ENCODE measurements at regions not wholly inside any gene's neighbourhood (a gene's known extent, or its start where the extent isn't known, plus 50 kb on each side); places are given as distances from the start of the nearest gene placed in this dataset.

GRCh38 chr6:74581681-74582080 is 624.2 kb downstream of the COL12A1 start:
- peaks cover 2% of the 10 kb centered on the region for H3K79me1 ChIP-seq (ENCODE audit: low read length)
- H3K23ac ChIP-seq (ENCODE audit: low read length), result no peak overlapping the region
- peaks cover 0 to 4% of the 10 kb centered on the region in 2 experiments for H3K4me1 ChIP-seq (ENCODE audit: control insufficient read depth in 1 of 2, insufficient read depth in 2 of 2, low read length in 2 of 2)
- no peak overlapping the region for H4K12ac ChIP-seq (ENCODE audit: low read depth, low read length)
- no peak overlapping the region for H3K4ac ChIP-seq (ENCODE audit: low read depth, low read length)
- no peak overlapping the region for H3K4me2 ChIP-seq (ENCODE audit: low read length)
- WGBS (ENCODE audit: extremely low coverage, insufficient coverage, insufficient read length), result no CpG with 5 or more reads among the region's 6 CpGs
- no peaks in the 10 kb centered on the region for H3K36me3 ChIP-seq (ENCODE audit: control insufficient read depth in 1 of 2, insufficient read depth in 2 of 2, low read length in 2 of 2)
- no peaks in the 10 kb centered on the region for H3K79me2 ChIP-seq (ENCODE audit: control insufficient read depth, insufficient read depth, low read length, poor library complexity)
- no peak overlapping the region for H4K8ac ChIP-seq (ENCODE audit: low read depth, low read length)
- H4K91ac ChIP-seq (ENCODE audit: low read depth, low read length), result peak overlapping the region; percentile 34
- no peak overlapping the region for H3K9ac ChIP-seq (ENCODE audit: low read length)
- H2BK12ac ChIP-seq (ENCODE audit: low read length), result peak overlapping the region; percentile 76
- DNase-seq, result no peak
- no peak overlapping the region for H3K14ac ChIP-seq (ENCODE audit: low read length)
- H3K9me3 ChIP-seq (ENCODE audit: insufficient read depth, low read depth, low read length), result no peaks in the 10 kb centered on the region
- no peak overlapping the region for H2AFZ ChIP-seq (ENCODE audit: insufficient read depth, low read length, poor library complexity)
- no peak overlapping the region for H3K18ac ChIP-seq (ENCODE audit: low read length)
- H3K27ac ChIP-seq (ENCODE audit: low read depth, low read length), result no peak overlapping the region
- peak overlapping the region; percentile 30 for H2BK120ac ChIP-seq (ENCODE audit: insufficient read depth, low read length, poor library complexity)
- no peaks in the 10 kb centered on the region for H3K27me3 ChIP-seq (ENCODE audit: insufficient read depth, low read length)
- H2BK5ac ChIP-seq (ENCODE audit: low read depth, low read length, poor library complexity), result no peak overlapping the region
- no peak overlapping the region for H3K4me3 ChIP-seq (ENCODE audit: low read depth, low read length)
- H2AK5ac ChIP-seq (ENCODE audit: low read length), result no peak overlapping the region

DNA sequence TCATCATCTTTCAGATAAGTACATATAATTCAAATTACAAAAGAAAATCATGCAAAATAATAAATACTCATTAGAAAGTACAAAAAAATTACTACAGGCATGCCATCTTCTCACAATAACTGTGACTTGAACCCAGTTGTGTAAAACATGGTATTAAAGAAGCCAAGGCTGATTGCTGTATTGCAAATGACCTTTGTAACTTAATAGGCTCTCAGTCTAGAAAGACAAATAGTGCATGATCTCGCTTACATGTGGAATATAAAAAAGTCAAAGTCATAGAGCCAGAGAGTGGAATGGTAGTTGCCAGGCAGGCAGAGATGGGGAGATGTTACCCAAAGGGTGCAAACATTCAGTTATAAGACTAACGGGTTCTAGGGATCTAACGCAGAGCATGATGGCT is 626.1 kb downstream of the COL12A1 start:
- Histone ChIP-seq H3K23ac (ENCODE audit: low read length) (no peak overlapping the region), H3K4me2 (ENCODE audit: low read length) (no peak overlapping the region), H4K91ac (ENCODE audit: low read depth, low read length) (no peak overlapping the region), H3K27ac (ENCODE audit: low read depth, low read length) (no peak overlapping the region), H2BK120ac (ENCODE audit: insufficient read depth, low read length, poor library complexity) (no peak overlapping the region), H4K12ac (ENCODE audit: low read depth, low read length) (no peak overlapping the region), H3K4me1 (ENCODE audit: control insufficient read depth in 1 of 2, insufficient read depth in 2 of 2, low read length in 2 of 2) (peaks cover 0 to 4% of the 10 kb centered on the region in 2 experiments), H2BK5ac (ENCODE audit: low read depth, low read length, poor library complexity) (no peak overlapping the region), H4K8ac (ENCODE audit: low read depth, low read length) (no peak overlapping the region), H2AFZ (ENCODE audit: insufficient read depth, low read length, poor library complexity) (no peak overlapping the region), H3K36me3 (ENCODE audit: control insufficient read depth in 1 of 2, insufficient read depth in 2 of 2, low read length in 2 of 2) (no peaks in the 10 kb centered on the region), H3K9me3 (ENCODE audit: insufficient read depth, low read depth, low read length) (no peaks in the 10 kb centered on the region), H3K14ac (ENCODE audit: low read length) (no peak overlapping the region), H3K4me3 (ENCODE audit: low read depth, low read length) (no peak overlapping the region), H2AK5ac (ENCODE audit: low read length) (no peak overlapping the region), H3K18ac (ENCODE audit: low read length) (no peak overlapping the region), H3K79me1 (ENCODE audit: low read length) (peaks cover 2% of the 10 kb centered on the region), H3K27me3 (ENCODE audit: insufficient read depth, low read length) (no peaks in the 10 kb centered on the region), H3K9ac (ENCODE audit: low read length) (no peak overlapping the region), H3K79me2 (ENCODE audit: control insufficient read depth, insufficient read depth, low read length, poor library complexity) (no peaks in the 10 kb centered on the region), H2BK12ac (ENCODE audit: low read length) (no peak overlapping the region), H3K4ac (ENCODE audit: low read depth, low read length) (no peak overlapping the region)
- DNase-seq, result no peak
- no CpG with 5 or more reads among the region's 3 CpGs for WGBS (ENCODE audit: extremely low coverage, insufficient coverage, insufficient read length)

DNA sequence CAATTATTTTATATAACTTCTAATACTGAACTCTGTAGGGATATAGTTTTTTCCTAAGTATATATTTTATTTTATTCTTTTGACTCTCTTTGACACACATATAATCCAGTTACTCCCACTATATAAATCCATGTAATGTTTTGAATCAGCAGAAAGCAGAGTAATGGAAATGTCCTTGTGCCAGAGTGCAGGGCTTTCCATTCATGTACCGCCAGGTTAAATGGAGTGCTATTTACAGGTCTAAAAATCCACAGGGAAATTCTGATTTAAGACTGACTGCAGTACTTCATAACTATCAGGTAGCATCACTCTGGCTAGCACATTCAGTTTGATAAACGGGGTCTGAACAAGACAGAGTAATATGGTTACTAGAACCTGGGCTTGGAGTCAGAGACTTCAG is 626.8 kb downstream of the COL12A1 start:
- no peak overlapping the region for H3K4ac ChIP-seq (ENCODE audit: low read depth, low read length)
- no peaks in the 10 kb centered on the region for H3K79me2 ChIP-seq (ENCODE audit: control insufficient read depth, insufficient read depth, low read length, poor library complexity)
- H3K14ac ChIP-seq (ENCODE audit: low read length), result no peak overlapping the region
- H2AFZ ChIP-seq (ENCODE audit: insufficient read depth, low read length, poor library complexity), result no peak overlapping the region
- no peak overlapping the region for H4K12ac ChIP-seq (ENCODE audit: low read depth, low read length)
- no peak overlapping the region for H2AK5ac ChIP-seq (ENCODE audit: low read length)
- no peaks in the 10 kb centered on the region for H3K27me3 ChIP-seq (ENCODE audit: insufficient read depth, low read length)
- H2BK12ac ChIP-seq (ENCODE audit: low read length), result no peak overlapping the region
- H3K9ac ChIP-seq (ENCODE audit: low read length), result no peak overlapping the region
- no peak overlapping the region for H3K4me2 ChIP-seq (ENCODE audit: low read length)
- DNase-seq, result no peak
- no CpG with 5 or more reads among the region's 2 CpGs for WGBS (ENCODE audit: extremely low coverage, insufficient coverage, insufficient read length)
- no peak overlapping the region for H3K4me3 ChIP-seq (ENCODE audit: low read depth, low read length)
- no peaks in the 10 kb centered on the region for H3K36me3 ChIP-seq (ENCODE audit: control insufficient read depth in 1 of 2, insufficient read depth in 2 of 2, low read length in 2 of 2)
- peaks cover 2% of the 10 kb centered on the region for H3K79me1 ChIP-seq (ENCODE audit: low read length)
- no peak overlapping the region for H4K91ac ChIP-seq (ENCODE audit: low read depth, low read length)
- H4K8ac ChIP-seq (ENCODE audit: low read depth, low read length), result no peak overlapping the region
- H3K9me3 ChIP-seq (ENCODE audit: insufficient read depth, low read depth, low read length), result no peaks in the 10 kb centered on the region
- H2BK5ac ChIP-seq (ENCODE audit: low read depth, low read length, poor library complexity), result no peak overlapping the region
- no peak overlapping the region for H2BK120ac ChIP-seq (ENCODE audit: insufficient read depth, low read length, poor library complexity)
- no peak overlapping the region for H3K27ac ChIP-seq (ENCODE audit: low read depth, low read length)
- no peak overlapping the region for H3K18ac ChIP-seq (ENCODE audit: low read length)
- no peak overlapping the region for H3K23ac ChIP-seq (ENCODE audit: low read length)
- H3K4me1 ChIP-seq (ENCODE audit: control insufficient read depth in 1 of 2, insufficient read depth in 2 of 2, low read length in 2 of 2), result peaks cover 0 to 4% of the 10 kb centered on the region in 2 experiments

- Histone ChIP-seq H2AFZ (ENCODE audit: insufficient read depth, low read length, poor library complexity) (no peak overlapping the region), H2BK12ac (ENCODE audit: low read length) (no peak overlapping the region), H3K18ac (ENCODE audit: low read length) (no peak overlapping the region), H3K27me3 (ENCODE audit: insufficient read depth, low read length) (no peaks in the 10 kb centered on the region), H3K27ac (ENCODE audit: low read depth, low read length) (no peak overlapping the region), H2BK120ac (ENCODE audit: insufficient read depth, low read length, poor library complexity) (no peak overlapping the region), H3K36me3 (ENCODE audit: control insufficient read depth in 1 of 2, insufficient read depth in 2 of 2, low read length in 2 of 2) (no peaks in the 10 kb centered on the region), H3K4me2 (ENCODE audit: low read length) (no peak overlapping the region), H4K91ac (ENCODE audit: low read depth, low read length) (no peak overlapping the region), H3K79me2 (ENCODE audit: control insufficient read depth, insufficient read depth, low read length, poor library complexity) (no peaks in the 10 kb centered on the region), H2BK5ac (ENCODE audit: low read depth, low read length, poor library complexity) (no peak overlapping the region), H2AK5ac (ENCODE audit: low read length) (no peak overlapping the region), H3K9me3 (ENCODE audit: insufficient read depth, low read depth, low read length) (no peaks in the 10 kb centered on the region), H4K12ac (ENCODE audit: low read depth, low read length) (no peak overlapping the region), H3K9ac (ENCODE audit: low read length) (no peak overlapping the region), H3K4ac (ENCODE audit: low read depth, low read length) (no peak overlapping the region), H3K4me3 (ENCODE audit: low read depth, low read length) (no peak overlapping the region), H3K79me1 (ENCODE audit: low read length) (peaks cover 2% of the 10 kb centered on the region), H3K23ac (ENCODE audit: low read length) (no peak overlapping the region), H4K8ac (ENCODE audit: low read depth, low read length) (no peak overlapping the region), H3K4me1 (ENCODE audit: control insufficient read depth in 1 of 2, insufficient read depth in 2 of 2, low read length in 2 of 2) (peaks cover 0 to 4% of the 10 kb centered on the region in 2 experiments), H3K14ac (ENCODE audit: low read length) (no peak overlapping the region)
- DNase-seq, result no peak
These were observed 627.5 kb downstream of the COL12A1 start for GRCh38 chr6:74578339-74578738.
